OCI-LY1 (cell line): ENCODE measurements at regions not wholly inside any gene's neighbourhood (a gene's known extent, or its start where the extent isn't known, plus 50 kb on each side); places are given as distances from the start of the nearest gene placed in this dataset.

Experiments
- H2AFZ ChIP-seq: fragments of 200-600 bp; sonication (generic), shearing (Covaris generic); 2 replicates; pipeline ENCODE4 v1.6.0; 2014; ENCODE audit warnings: antibody characterized with exemption, mild to moderate bottlenecking, low read length
- H3F3A ChIP-seq: fragments of 200-600 bp; sonication (generic), shearing (Covaris generic); 2 replicates; pipeline ENCODE4 v1.6.0; 2014; ENCODE audit warnings: mild to moderate bottlenecking, antibody characterized with exemption, low read length, moderate library complexity; ENCODE audit not compliant: insufficient read depth
- H3K27ac ChIP-seq: fragments of 200-600 bp; sonication (generic); 2 replicates; pipeline ENCODE4 v1.5.1; 2014; ENCODE audit warnings: low read length, mixed run types, mild to moderate bottlenecking, low read depth; ENCODE audit not compliant: poor library complexity, severe bottlenecking
- H3K27me3 ChIP-seq: fragments of 200-600 bp; sonication (generic); 2 replicates; pipeline ENCODE4 v1.6.0; 2014; ENCODE audit warnings: antibody characterized with exemption, mild to moderate bottlenecking, low read length, moderate library complexity; ENCODE audit not compliant: insufficient read depth
- H3K36me3 ChIP-seq: fragments of 200-600 bp; sonication (generic); 2 replicates; pipeline ENCODE4 v1.6.1; 2014; ENCODE audit warnings: mild to moderate bottlenecking, antibody characterized with exemption, low read length, moderate library complexity, mixed read lengths; ENCODE audit not compliant: insufficient read depth
- H3K4me1 ChIP-seq: fragments of 200-600 bp; sonication (generic); 2 replicates; pipeline ENCODE4 v1.5.1; 2014; ENCODE audit warnings: mild to moderate bottlenecking, low read length, moderate library complexity; ENCODE audit not compliant: insufficient read depth, severe bottlenecking
- H3K4me2 ChIP-seq: fragments of 200-600 bp; sonication (generic), shearing (Covaris generic); 2 replicates; pipeline ENCODE4 v1.6.1; 2014; ENCODE audit warnings: low read length
- H3K4me3 ChIP-seq: fragments of 200-600 bp; sonication (generic); 2 replicates; pipeline ENCODE4 v1.5.1; 2014; ENCODE audit warnings: low read length, low read depth, mild to moderate bottlenecking, mixed read lengths; ENCODE audit not compliant: poor library complexity, severe bottlenecking
- H3K79me2 ChIP-seq: fragments of 200-600 bp; shearing (Covaris generic); 2 replicates; pipeline ENCODE4 v1.6.1; 2016; ENCODE audit warnings: mixed run types, low read length, mixed read lengths; ENCODE audit not compliant: insufficient read depth
- H3K9ac ChIP-seq: fragments of 200-600 bp; sonication (generic), shearing (Covaris generic); 2 replicates; pipeline ENCODE4 v1.6.1; 2014; ENCODE audit warnings: mild to moderate bottlenecking, low read length, mixed read lengths
- H3K9me2 ChIP-seq: fragments of 200-600 bp; sonication (generic), shearing (Covaris generic); 2 replicates; pipeline ENCODE4 v1.6.1; 2014; ENCODE audit warnings: low read depth, mild to moderate bottlenecking, low read length, mixed read lengths
- H3K9me3 ChIP-seq: fragments of 200-600 bp; shearing (Covaris generic); 2 replicates; pipeline ENCODE4 v1.6.1; 2014; ENCODE audit warnings: low read length, mixed read lengths
- H4K20me1 ChIP-seq: fragments of 200-600 bp; sonication (generic), shearing (Covaris generic); 2 replicates; pipeline ENCODE4 v1.6.0; 2016; ENCODE audit warnings: mild to moderate bottlenecking, low read length; ENCODE audit not compliant: insufficient read depth
- CTCF ChIP-seq: fragments of 200-600 bp; sonication (generic), shearing (Covaris generic); IDR thresholded peaks from 2 replicates; pipeline ENCODE4 v1.5.1; 2017; ENCODE audit warnings: mild to moderate bottlenecking, antibody characterized with exemption, low read length, moderate library complexity, mixed read lengths
- EZH2 ChIP-seq: fragments of 200-600 bp; sonication (generic), shearing (Covaris generic); IDR thresholded peaks from 2 replicates; pipeline ENCODE4 v1.8.0; 2017; ENCODE audit warnings: borderline replicate concordance, mixed run types, mild to moderate bottlenecking, antibody characterized with exemption, low read length, moderate library complexity, mixed read lengths

GRCh38 chr18:28651298-28651697 is 474.4 kb upstream of the CDH2 start:
- H3K79me2 ChIP-seq = no peaks in the 10 kb centered on the region
- no peaks in the 10 kb centered on the region for H3K27me3 ChIP-seq
- no peak overlapping the region for H2AFZ ChIP-seq
- no peaks in the 10 kb centered on the region for H3K36me3 ChIP-seq
- no peak overlapping the region for H3K4me2 ChIP-seq
- H3K9me2 ChIP-seq = no peaks in the 10 kb centered on the region
- H3K4me3 ChIP-seq = no peak overlapping the region
- H3K9ac ChIP-seq = no peak overlapping the region
- TF ChIP-seq EZH2 (no peak), CTCF (no peak)
- no peaks in the 10 kb centered on the region for H3F3A ChIP-seq
- H4K20me1 ChIP-seq = no peaks in the 10 kb centered on the region
- H3K4me1 ChIP-seq = no peaks in the 10 kb centered on the region
- no peaks in the 10 kb centered on the region for H3K9me3 ChIP-seq
- H3K27ac ChIP-seq = no peak overlapping the region

GRCh38 chr18:28650860-28651259 is 473.9 kb upstream of the CDH2 start:
- no peak overlapping the region for H2AFZ ChIP-seq
- no peaks in the 10 kb centered on the region for H3K27me3 ChIP-seq
- H3K36me3 ChIP-seq = no peaks in the 10 kb centered on the region
- no peak overlapping the region for H3K4me2 ChIP-seq
- no peak overlapping the region for H3K4me3 ChIP-seq
- no peaks in the 10 kb centered on the region for H3K9me3 ChIP-seq
- H3K79me2 ChIP-seq = no peaks in the 10 kb centered on the region
- H3K27ac ChIP-seq = no peak overlapping the region
- no peak for TF ChIP-seq EZH2
- no peak for TF ChIP-seq CTCF
- no peaks in the 10 kb centered on the region for H3K9me2 ChIP-seq
- H3F3A ChIP-seq = no peaks in the 10 kb centered on the region
- H4K20me1 ChIP-seq = no peaks in the 10 kb centered on the region
- H3K9ac ChIP-seq = no peak overlapping the region
- H3K4me1 ChIP-seq = no peaks in the 10 kb centered on the region

- Histone ChIP-seq H3K79me2 (no peaks in the 10 kb centered on the region), H4K20me1 (no peaks in the 10 kb centered on the region), H3K9me2 (no peaks in the 10 kb centered on the region), H3K4me1 (no peaks in the 10 kb centered on the region), H3K4me2 (no peak overlapping the region), H3K9ac (no peak overlapping the region), H3K27me3 (no peaks in the 10 kb centered on the region), H3K27ac (no peak overlapping the region), H3K9me3 (no peaks in the 10 kb centered on the region), H3K36me3 (no peaks in the 10 kb centered on the region), H3F3A (no peaks in the 10 kb centered on the region), H3K4me3 (no peak overlapping the region), H2AFZ (no peak overlapping the region)
- TF ChIP-seq EZH2 (no peak), CTCF (no peak)
Measured at GRCh38 chr18:28647961-28648360, 471.0 kb upstream of the CDH2 start.
